Lower leg skin (tissue), 3 donors: ENCODE measurements at regions not wholly inside any gene's neighbourhood (a gene's known extent, or its start where the extent isn't known, plus 50 kb on each side); places are given as distances from the start of the nearest gene placed in this dataset.

Experiments used
- POLR2A ChIP-seq, 2 donors: fragments of 450-650 bp; IDR thresholded peaks; one replicate each; pipeline ENCODE4 v1.6.1; 2016 to 2017; ENCODE audit warnings: antibody characterized with exemption in 2 of 2, mild to moderate bottlenecking in 1 of 2, moderate library complexity in 1 of 2
- TF ChIP-seq, protein P1 (sequence below), 3 donors: fragments of 450-650 bp; IDR thresholded peaks; one replicate each; pipeline ENCODE4 v1.5.1; 2016; ENCODE audit warnings: antibody characterized with exemption in 3 of 3, mild to moderate bottlenecking in 3 of 3, moderate library complexity in 2 of 3

DNA sequence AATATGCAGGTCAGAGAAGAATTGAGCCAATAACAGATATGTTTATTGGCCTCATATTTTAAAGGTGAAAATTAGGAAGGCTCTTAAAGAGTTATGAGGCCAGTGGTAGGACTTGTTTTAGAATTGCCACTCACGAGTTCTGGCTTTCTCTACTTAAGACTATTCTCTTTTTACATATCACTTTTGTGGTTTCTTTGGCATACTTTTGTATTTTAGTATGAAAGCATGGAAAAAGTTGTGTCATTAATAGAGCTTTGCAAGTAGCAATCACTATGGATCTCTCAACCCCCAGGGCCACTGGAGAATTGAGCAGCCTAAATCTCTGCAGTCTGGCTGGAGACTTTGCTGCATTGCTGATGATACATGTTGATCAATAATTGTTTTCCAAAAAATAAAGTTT is 64.6 kb upstream of the SOX21 start:
- TF ChIP-seq POLR2A (IDR thresholded peaks at IDR 0.05), result no peak
- TF ChIP-seq, protein P1, sequence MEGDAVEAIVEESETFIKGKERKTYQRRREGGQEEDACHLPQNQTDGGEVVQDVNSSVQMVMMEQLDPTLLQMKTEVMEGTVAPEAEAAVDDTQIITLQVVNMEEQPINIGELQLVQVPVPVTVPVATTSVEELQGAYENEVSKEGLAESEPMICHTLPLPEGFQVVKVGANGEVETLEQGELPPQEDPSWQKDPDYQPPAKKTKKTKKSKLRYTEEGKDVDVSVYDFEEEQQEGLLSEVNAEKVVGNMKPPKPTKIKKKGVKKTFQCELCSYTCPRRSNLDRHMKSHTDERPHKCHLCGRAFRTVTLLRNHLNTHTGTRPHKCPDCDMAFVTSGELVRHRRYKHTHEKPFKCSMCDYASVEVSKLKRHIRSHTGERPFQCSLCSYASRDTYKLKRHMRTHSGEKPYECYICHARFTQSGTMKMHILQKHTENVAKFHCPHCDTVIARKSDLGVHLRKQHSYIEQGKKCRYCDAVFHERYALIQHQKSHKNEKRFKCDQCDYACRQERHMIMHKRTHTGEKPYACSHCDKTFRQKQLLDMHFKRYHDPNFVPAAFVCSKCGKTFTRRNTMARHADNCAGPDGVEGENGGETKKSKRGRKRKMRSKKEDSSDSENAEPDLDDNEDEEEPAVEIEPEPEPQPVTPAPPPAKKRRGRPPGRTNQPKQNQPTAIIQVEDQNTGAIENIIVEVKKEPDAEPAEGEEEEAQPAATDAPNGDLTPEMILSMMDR (IDR thresholded peaks at IDR 0.05), result no peak
